ENCODE measurements at regions not wholly inside any gene's neighbourhood (a gene's known extent, or its start where the extent isn't known, plus 50 kb on each side); places are given as distances from the start of the nearest gene placed in this dataset.

DNA sequence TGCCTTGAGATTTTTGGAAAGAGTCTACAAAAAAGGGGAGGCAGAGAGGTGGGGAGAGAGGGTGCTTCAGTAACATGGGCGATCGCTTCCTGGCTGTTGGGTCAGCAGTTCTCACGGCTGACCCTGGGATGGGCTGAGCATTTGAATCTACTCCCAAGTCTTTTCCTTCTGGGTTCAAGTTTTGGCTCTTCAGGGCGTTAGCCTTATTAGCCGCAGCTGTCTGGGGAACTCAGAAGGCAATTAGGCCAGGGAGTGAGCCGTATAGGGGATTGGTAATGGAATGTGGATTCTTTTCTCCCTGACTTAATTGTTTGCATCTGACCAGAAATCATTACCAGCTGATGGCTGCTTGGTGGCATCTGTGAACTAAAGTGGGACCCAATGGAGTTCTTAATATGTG is 250.5 kb upstream of the SKOR2 start:
- TF ChIP-seq PAX5 (IDR thresholded peaks at IDR 0.05; ENCODE audit: insufficient read depth, low read length, severe bottlenecking) (no peak), POU2F2 (IDR thresholded peaks at IDR 0.05; ENCODE audit: low read depth, low read length) (no peak), SPI1 (IDR thresholded peaks at IDR 0.05; ENCODE audit: low read depth, low read length) (no peak), TAF1 (IDR thresholded peaks at IDR 0.05; ENCODE audit: low read depth, low read length) (no peak), POLR2AphosphoS5 (IDR thresholded peaks at IDR 0.05; ENCODE audit: low read depth, low read length) (no peak), POLR2A (IDR thresholded peaks at IDR 0.05; ENCODE audit: low read depth, low read length) (no peak)
- FAIRE-seq (no peak), DNase-seq (ENCODE audit: insufficient read length, low spot score) (no peak)

GRCh38 chr18:47500930-47501329 is 249.5 kb upstream of the SKOR2 start:
- TF ChIP-seq TAF1 (IDR thresholded peaks at IDR 0.05; ENCODE audit: low read depth, low read length) (no peak), POLR2AphosphoS5 (IDR thresholded peaks at IDR 0.05; ENCODE audit: low read depth, low read length) (no peak), POU2F2 (IDR thresholded peaks at IDR 0.05; ENCODE audit: low read depth, low read length) (no peak), PAX5 (IDR thresholded peaks at IDR 0.05; ENCODE audit: insufficient read depth, low read length, severe bottlenecking) (no peak), POLR2A (IDR thresholded peaks at IDR 0.05; ENCODE audit: low read depth, low read length) (no peak), SPI1 (IDR thresholded peaks at IDR 0.05; ENCODE audit: low read depth, low read length) (no peak)
- FAIRE-seq, result no peak
- DNase-seq (ENCODE audit: insufficient read length, low spot score), result no peak

- no peak for FAIRE-seq
- TF ChIP-seq POLR2AphosphoS5 (IDR thresholded peaks at IDR 0.05; ENCODE audit: low read depth, low read length) (no peak), PAX5 (IDR thresholded peaks at IDR 0.05; ENCODE audit: insufficient read depth, low read length, severe bottlenecking) (no peak), TAF1 (IDR thresholded peaks at IDR 0.05; ENCODE audit: low read depth, low read length) (no peak), SPI1 (IDR thresholded peaks at IDR 0.05; ENCODE audit: low read depth, low read length) (no peak), POU2F2 (IDR thresholded peaks at IDR 0.05; ENCODE audit: low read depth, low read length) (no peak), POLR2A (IDR thresholded peaks at IDR 0.05; ENCODE audit: low read depth, low read length) (no peak)
- DNase-seq (ENCODE audit: insufficient read length, low spot score), result no peak
Observed at GRCh38 chr18:47492691-47493090, 241.2 kb upstream of the SKOR2 start.

GRCh38 chr18:47490882-47491281 is 239.4 kb upstream of the SKOR2 start:
- DNase-seq (ENCODE audit: insufficient read length, low spot score) (no peak), FAIRE-seq (no peak)
- no peak for TF ChIP-seq TAF1 (IDR thresholded peaks at IDR 0.05; ENCODE audit: low read depth, low read length)
- no peak for TF ChIP-seq POU2F2 (IDR thresholded peaks at IDR 0.05; ENCODE audit: low read depth, low read length)
- TF ChIP-seq SPI1 (IDR thresholded peaks at IDR 0.05; ENCODE audit: low read depth, low read length), result no peak
- TF ChIP-seq POLR2A (IDR thresholded peaks at IDR 0.05; ENCODE audit: low read depth, low read length), result no peak
- no peak for TF ChIP-seq PAX5 (IDR thresholded peaks at IDR 0.05; ENCODE audit: insufficient read depth, low read length, severe bottlenecking)
- no peak for TF ChIP-seq POLR2AphosphoS5 (IDR thresholded peaks at IDR 0.05; ENCODE audit: low read depth, low read length)

- FAIRE-seq (no peak), DNase-seq (ENCODE audit: insufficient read length, low spot score) (no peak)
- no peak for TF ChIP-seq POLR2A (IDR thresholded peaks at IDR 0.05; ENCODE audit: low read depth, low read length)
- TF ChIP-seq TAF1 (IDR thresholded peaks at IDR 0.05; ENCODE audit: low read depth, low read length), result no peak
- no peak for TF ChIP-seq POU2F2 (IDR thresholded peaks at IDR 0.05; ENCODE audit: low read depth, low read length)
- no peak for TF ChIP-seq POLR2AphosphoS5 (IDR thresholded peaks at IDR 0.05; ENCODE audit: low read depth, low read length)
- no peak for TF ChIP-seq PAX5 (IDR thresholded peaks at IDR 0.05; ENCODE audit: insufficient read depth, low read length, severe bottlenecking)
- TF ChIP-seq SPI1 (IDR thresholded peaks at IDR 0.05; ENCODE audit: low read depth, low read length), result no peak
Observed at GRCh38 chr18:47485221-47485797, 233.8 kb upstream of the SKOR2 start.

DNA sequence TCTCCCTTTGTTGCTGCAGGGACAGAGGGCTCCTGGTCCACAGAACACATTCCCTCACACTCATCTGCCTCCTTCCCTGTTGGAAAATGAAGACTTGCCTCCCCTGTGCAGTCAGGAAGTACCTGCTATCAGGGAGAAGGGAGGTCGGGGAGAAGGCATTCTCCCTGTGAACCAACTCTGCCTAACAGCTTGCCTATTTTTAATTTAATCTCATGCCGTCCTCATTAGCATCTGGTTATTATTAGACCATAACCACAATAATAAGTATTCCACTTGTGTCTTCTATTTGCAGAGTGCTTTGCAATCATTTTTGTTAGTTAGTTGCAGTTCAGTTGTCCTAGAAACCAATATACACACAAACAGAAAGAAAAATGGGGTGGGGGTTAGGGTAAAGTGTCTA is 232.6 kb upstream of the SKOR2 start:
- no peak for DNase-seq (ENCODE audit: insufficient read length, low spot score)
- FAIRE-seq, result no peak
- no peak for TF ChIP-seq SPI1 (IDR thresholded peaks at IDR 0.05; ENCODE audit: low read depth, low read length)
- no peak for TF ChIP-seq POU2F2 (IDR thresholded peaks at IDR 0.05; ENCODE audit: low read depth, low read length)
- TF ChIP-seq TAF1 (IDR thresholded peaks at IDR 0.05; ENCODE audit: low read depth, low read length), result no peak
- no peak for TF ChIP-seq PAX5 (IDR thresholded peaks at IDR 0.05; ENCODE audit: insufficient read depth, low read length, severe bottlenecking)
- no peak for TF ChIP-seq POLR2A (IDR thresholded peaks at IDR 0.05; ENCODE audit: low read depth, low read length)
- TF ChIP-seq POLR2AphosphoS5 (IDR thresholded peaks at IDR 0.05; ENCODE audit: low read depth, low read length), result no peak

DNA sequence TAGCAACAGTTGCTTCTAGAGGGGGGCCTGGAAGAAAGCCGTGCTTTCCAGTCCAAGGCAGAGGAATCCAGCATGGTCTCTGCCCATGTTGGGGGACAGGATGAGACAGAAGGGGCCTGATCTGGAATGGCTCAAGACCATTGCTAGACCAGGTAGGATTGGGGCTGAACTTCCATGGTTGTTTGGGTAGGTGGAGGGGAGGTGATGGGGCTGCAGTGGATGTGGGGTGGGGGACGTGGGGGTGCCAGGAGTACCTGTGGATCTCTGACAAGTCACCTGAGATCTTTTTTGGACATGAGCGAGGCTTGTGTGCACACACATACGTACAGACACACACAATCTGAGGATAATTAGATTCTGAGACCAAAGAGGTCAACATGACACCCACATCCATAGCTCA is 228.7 kb upstream of the SKOR2 start:
- DNase-seq (ENCODE audit: insufficient read length, low spot score), result no peak
- TF ChIP-seq POLR2A (IDR thresholded peaks at IDR 0.05; ENCODE audit: low read depth, low read length) (no peak), POLR2AphosphoS5 (IDR thresholded peaks at IDR 0.05; ENCODE audit: low read depth, low read length) (no peak), SPI1 (IDR thresholded peaks at IDR 0.05; ENCODE audit: low read depth, low read length) (no peak), PAX5 (IDR thresholded peaks at IDR 0.05; ENCODE audit: insufficient read depth, low read length, severe bottlenecking) (no peak), POU2F2 (IDR thresholded peaks at IDR 0.05; ENCODE audit: low read depth, low read length) (no peak), TAF1 (IDR thresholded peaks at IDR 0.05; ENCODE audit: low read depth, low read length) (no peak)
- FAIRE-seq, result no peak

DNA sequence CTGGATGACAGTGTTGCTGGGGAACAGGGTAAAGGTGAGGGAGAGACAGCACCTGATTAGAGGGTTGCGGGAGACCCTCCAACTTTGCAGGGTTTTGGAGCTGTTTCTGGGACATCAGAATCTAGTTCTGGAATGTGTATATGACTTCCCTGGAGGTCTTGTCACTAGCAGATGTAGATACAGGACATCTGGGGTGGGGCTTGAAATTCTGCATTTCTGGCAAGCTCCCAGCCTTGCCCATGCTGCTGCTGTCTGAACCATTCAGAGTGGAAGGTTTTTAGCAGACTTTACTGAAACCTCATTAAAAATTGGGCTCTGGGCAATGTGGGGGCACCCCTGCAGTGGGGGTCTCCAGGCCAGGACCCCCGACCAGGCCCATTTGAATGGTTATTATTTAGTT is 220.3 kb upstream of the SKOR2 start:
- TF ChIP-seq POU2F2 (IDR thresholded peaks at IDR 0.05; ENCODE audit: low read depth, low read length) (no peak), TAF1 (IDR thresholded peaks at IDR 0.05; ENCODE audit: low read depth, low read length) (no peak)
- no peak for FAIRE-seq
- DNase-seq (ENCODE audit: insufficient read length, low spot score), result no peak

DNA sequence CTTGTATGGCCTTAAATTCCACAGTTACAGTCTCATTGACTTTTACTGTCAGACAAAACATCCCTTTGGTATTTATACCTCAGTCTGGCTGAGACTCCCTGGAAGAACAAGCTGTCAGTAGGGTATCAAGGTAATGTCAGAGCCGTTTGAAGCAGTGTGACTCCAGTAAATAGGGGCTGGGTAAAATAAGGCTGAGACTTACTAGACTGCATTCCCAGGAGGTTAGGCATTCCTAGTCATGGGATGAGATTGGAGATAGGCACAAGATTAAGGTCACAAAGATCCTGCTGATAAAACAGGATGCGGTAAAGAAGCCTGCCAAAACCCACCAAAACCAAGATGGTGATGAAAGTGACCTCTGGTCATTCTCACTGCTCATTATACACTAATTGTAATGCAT is 219.5 kb upstream of the SKOR2 start:
- FAIRE-seq (no peak), DNase-seq (ENCODE audit: insufficient read length, low spot score) (no peak)
- TF ChIP-seq POLR2AphosphoS5 (IDR thresholded peaks at IDR 0.05; ENCODE audit: low read depth, low read length) (no peak), PAX5 (IDR thresholded peaks at IDR 0.05; ENCODE audit: insufficient read depth, low read length, severe bottlenecking) (no peak), TAF1 (IDR thresholded peaks at IDR 0.05; ENCODE audit: low read depth, low read length) (no peak), POLR2A (IDR thresholded peaks at IDR 0.05; ENCODE audit: low read depth, low read length) (no peak), POU2F2 (IDR thresholded peaks at IDR 0.05; ENCODE audit: low read depth, low read length) (no peak), SPI1 (IDR thresholded peaks at IDR 0.05; ENCODE audit: low read depth, low read length) (no peak)

- FAIRE-seq, result no peak
- no peak for DNase-seq (ENCODE audit: insufficient read length, low spot score)
- TF ChIP-seq PAX5 (IDR thresholded peaks at IDR 0.05; ENCODE audit: insufficient read depth, low read length, severe bottlenecking) (no peak), POU2F2 (IDR thresholded peaks at IDR 0.05; ENCODE audit: low read depth, low read length) (no peak), TAF1 (IDR thresholded peaks at IDR 0.05; ENCODE audit: low read depth, low read length) (no peak), POLR2A (IDR thresholded peaks at IDR 0.05; ENCODE audit: low read depth, low read length) (no peak), SPI1 (IDR thresholded peaks at IDR 0.05; ENCODE audit: low read depth, low read length) (no peak), POLR2AphosphoS5 (IDR thresholded peaks at IDR 0.05; ENCODE audit: low read depth, low read length) (no peak)
Observed at GRCh38 chr18:47469576-47469975, 218.1 kb upstream of the SKOR2 start.

All from GM12891 (cell line).